GM18508 (cell line): ENCODE measurements at regions not wholly inside any gene's neighbourhood (a gene's known extent, or its start where the extent isn't known, plus 50 kb on each side); places are given as distances from the start of the nearest gene placed in this dataset.
"Not testable (repeated sequence)": the region's sequence is repeated elsewhere in the genome, so short reads cannot be mapped to it uniquely, and the experiment has no call there.

Experiments used
- ATAC-seq: cut with Tn5 transposase; IDR thresholded peaks from one replicate; pipeline ENCODE4 v1.9.1; 2021; ENCODE audit warnings: moderate number of reproducible peaks; ENCODE audit not compliant: insufficient read depth, unreplicated experiment

DNA sequence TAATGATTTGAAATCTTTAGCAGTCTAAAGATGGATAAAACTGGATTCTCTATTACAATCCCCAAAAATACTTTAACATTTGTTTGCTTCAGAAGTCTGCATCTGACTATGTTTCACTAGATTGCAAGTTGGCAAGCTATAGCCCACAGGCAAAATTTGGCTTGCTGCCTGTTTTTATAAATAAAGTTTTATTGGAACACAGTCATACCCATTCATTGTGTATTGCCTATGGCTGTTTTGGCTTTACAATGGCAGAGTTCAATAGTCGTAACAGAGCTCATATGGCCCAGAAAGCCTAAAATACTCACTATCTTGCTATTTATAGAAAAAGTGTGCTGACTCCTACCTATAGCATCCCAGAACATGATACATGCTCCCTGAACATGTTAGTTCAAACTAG, 89.0 kb upstream of the GPR141 start:
- no peak for ATAC-seq

DNA sequence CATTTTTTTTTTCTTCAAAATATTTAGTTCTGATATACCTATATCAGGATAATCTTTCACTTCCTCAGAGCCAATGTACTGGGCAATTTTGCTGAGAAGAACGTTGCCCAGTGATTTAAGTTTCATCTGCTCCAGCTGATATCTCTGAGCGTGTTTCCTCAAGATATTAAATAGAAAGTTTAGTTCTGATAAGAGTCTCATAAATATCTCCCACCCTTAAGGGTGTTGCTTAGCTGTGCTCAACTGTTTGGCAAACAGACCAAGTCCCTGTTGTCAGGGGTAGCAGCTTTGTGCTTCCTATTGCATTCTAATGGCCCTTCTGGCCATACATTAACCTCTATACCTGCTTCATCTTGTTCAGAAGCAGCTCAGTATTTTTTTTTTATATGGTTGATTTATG, 84.7 kb upstream of the GPR141 start:
- no peak for ATAC-seq

DNA sequence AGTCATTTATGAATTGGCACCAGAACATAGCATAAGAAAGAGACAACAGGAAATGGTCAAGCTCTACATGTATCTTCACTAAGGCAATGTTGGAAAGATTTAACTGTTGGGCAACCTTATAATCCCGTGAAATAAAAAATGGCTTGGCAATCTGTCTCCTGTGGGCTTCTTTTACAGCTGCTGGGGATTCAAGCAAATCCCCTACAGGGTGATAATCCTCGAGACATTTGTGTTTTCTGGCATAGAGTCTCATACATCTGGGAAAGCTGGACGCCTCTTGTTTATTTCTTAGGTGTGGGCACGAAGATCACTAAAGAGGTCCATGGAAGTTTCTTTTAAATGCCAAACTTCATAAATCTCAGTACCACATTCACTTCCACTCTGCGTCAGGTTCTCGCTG, 82.2 kb upstream of the GPR141 start:
- no peak for ATAC-seq

GRCh38 chr7:37604078-37604477, 79.5 kb upstream of the GPR141 start:
- no peak for ATAC-seq

DNA sequence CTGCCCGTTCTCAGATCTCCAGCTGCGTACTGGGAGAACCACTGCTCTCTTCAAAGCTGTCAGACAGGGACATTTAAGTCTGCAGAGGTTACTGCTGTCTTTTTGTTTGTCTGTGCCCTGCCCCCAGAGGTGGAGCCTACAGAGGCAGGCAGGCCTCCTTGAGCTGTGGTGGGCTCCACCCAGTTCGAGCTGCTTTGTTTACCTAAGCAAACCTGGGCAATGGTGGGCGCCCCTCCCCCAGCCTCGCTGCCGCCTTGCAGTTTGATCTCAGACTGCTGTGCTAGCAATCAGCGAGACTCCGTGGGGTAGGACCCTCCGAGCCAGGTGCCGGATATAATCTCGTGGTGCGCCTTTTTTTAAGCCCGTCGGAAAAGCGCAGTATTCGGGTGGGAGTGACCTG, 66.2 kb upstream of the GPR141 start:
- ATAC-seq = not testable (repeated sequence)

DNA sequence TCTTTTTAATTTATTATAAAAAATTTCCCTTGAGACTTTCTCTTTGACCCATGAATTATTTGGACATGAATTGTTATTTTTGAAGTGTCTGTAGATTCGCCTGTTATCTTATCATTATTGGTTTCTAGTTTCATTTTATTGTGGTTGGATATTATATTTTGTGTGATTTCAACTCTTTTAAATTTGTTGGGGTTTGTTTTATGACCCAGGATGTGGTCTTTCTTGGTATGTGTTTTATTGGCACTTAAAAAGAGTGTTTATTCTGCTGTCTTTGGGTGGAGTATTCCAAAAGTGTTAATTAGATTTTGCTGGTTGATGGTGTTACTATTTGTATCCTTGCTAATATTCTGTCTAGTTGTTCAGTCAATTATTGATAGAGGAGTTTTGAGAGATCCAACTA, 50.5 kb upstream of the GPR141 start:
- ATAC-seq = no peak
